Fibroblast of the aortic adventitia (primary cell): ENCODE measurements at regions not wholly inside any gene's neighbourhood (a gene's known extent, or its start where the extent isn't known, plus 50 kb on each side); places are given as distances from the start of the nearest gene placed in this dataset.

Experiments
- DNase-seq: peaks from one replicate; pipeline ENCODE4 v3.0.0-alpha.2; 2010; ENCODE audit warnings: low read depth
- H3K4me3 ChIP-seq: 2 replicates; pipeline ENCODE4 v1.5.1; 2011; ENCODE audit warnings: low read depth, mild to moderate bottlenecking, control low read depth, low read length, moderate library complexity
- TF ChIP-seq, protein P1 (sequence below): IDR thresholded peaks from 2 replicates; pipeline ENCODE4 v1.5.1; 2011; ENCODE audit warnings: mild to moderate bottlenecking, low read length, control low read depth, inconsistent platforms; ENCODE audit not compliant: insufficient read depth

DNA sequence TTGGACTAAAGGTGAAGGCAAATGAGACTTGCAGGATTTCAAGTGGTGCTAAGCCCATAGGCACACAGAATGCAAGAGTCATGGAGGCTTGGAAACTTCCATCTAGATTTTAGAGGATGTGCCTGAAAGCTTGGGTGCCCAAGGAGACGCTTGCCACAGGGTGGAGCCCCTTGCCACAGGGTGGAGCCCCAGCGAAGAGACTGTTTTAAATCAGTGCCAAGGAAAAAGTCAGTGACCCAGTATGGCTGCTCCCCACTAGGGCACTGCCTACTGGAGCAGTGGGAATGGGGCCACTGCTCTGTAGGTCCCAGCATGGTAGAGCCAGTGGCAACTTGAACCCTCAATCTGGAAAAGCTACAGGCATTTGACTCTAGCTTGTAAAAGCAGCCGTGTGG is 794.2 kb upstream of the LCORL start:
- H3K4me3 ChIP-seq = no peak overlapping the region
- no peak for DNase-seq
- TF ChIP-seq, protein P1, sequence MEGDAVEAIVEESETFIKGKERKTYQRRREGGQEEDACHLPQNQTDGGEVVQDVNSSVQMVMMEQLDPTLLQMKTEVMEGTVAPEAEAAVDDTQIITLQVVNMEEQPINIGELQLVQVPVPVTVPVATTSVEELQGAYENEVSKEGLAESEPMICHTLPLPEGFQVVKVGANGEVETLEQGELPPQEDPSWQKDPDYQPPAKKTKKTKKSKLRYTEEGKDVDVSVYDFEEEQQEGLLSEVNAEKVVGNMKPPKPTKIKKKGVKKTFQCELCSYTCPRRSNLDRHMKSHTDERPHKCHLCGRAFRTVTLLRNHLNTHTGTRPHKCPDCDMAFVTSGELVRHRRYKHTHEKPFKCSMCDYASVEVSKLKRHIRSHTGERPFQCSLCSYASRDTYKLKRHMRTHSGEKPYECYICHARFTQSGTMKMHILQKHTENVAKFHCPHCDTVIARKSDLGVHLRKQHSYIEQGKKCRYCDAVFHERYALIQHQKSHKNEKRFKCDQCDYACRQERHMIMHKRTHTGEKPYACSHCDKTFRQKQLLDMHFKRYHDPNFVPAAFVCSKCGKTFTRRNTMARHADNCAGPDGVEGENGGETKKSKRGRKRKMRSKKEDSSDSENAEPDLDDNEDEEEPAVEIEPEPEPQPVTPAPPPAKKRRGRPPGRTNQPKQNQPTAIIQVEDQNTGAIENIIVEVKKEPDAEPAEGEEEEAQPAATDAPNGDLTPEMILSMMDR = no peak

DNA sequence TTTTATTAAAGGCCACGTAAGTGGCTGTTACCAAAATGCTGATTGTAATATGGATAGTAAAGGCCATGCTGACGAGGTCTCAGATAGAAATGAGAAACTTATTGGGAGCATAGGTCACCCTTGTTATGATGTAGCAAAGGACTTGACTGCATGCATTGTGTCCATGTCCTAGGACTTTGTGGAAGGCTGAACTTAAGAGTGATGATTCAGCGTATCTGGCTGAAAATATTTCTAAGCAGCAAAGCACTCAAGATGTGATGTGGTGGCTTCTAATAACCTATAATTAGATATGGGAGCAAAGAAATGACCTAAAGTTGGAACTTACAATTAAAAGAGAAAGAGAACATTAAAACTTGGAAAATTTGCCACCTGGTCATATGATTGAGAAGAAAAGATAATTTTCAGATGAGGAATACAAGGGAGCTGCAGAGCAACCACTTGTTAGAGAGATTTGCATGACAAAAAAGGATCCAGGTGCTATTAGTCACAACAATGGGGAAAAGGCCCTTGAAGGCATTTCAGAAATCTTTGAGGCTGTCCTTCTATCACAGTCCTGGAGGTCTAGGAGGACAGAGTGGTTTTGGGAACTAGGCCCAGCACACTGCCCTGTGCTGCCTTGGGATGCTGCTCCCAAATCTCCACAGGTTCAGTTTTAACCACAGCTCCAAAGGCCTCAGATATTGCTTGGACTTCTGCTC is 793.7 kb upstream of the LCORL start:
- TF ChIP-seq, protein P1 = no peak
- no peak for DNase-seq
- no peak overlapping the region for H3K4me3 ChIP-seq

DNA sequence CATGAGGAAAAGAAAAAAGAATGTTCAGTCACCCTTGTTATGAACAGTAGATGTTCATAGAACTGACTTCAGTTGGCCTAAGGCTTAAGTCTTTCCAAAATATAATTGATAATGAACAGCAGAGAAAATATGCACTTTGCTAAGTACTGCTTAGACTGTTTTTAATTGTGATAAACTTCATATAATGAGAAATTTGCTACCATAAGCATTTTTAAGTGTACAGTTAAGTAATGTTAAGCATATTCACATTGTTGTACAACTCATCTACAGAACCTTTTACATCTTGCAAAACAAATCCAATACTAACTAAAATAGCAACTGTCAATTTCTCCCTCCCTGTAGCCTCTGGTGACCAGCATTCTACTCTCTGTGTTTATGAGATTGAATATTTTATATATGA is 792.2 kb upstream of the LCORL start:
- H3K4me3 ChIP-seq = no peak overlapping the region
- TF ChIP-seq, protein P1 = no peak
- DNase-seq = no peak

DNA sequence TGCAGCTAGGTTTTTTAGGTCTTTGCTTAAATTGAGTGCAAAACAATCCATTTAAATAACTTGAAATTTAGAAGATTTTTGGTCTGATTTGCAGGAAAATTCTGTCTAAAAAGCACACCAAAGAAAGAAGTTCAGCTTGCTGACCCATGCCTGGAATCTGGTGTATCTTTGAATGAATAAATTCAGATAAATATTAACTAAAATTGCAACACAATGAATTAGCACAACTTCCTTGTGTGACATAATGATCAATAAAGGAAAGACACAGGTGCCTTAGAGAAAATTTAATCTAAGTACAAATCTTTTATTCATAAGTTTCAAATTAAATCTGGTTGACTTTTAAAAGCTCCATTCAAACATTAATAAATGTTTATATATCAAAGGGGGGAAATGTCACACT is 791.5 kb upstream of the LCORL start:
- no peak overlapping the region for H3K4me3 ChIP-seq
- no peak for DNase-seq
- TF ChIP-seq, protein P1 = no peak

DNA sequence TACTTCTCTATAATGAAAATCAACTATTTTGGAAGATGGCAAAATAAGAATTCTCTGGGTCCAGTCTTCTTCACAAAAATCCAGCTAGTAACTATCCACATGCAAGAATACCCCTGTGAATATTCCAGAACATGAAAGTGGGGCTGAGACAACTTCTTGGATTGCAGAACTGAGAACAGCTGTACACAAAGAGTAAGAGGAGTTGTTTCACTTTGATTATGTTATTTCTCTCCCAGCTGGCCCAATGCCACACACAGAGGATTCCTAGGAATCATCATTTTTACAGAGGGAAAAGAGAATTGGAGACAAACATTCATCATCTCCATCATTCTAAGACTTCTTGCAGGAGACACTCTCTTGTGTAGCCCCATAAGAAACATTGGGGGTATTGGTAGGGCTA is 782.2 kb upstream of the LCORL start:
- DNase-seq = no peak
- TF ChIP-seq, protein P1 = no peak
- H3K4me3 ChIP-seq = no peak overlapping the region

DNA sequence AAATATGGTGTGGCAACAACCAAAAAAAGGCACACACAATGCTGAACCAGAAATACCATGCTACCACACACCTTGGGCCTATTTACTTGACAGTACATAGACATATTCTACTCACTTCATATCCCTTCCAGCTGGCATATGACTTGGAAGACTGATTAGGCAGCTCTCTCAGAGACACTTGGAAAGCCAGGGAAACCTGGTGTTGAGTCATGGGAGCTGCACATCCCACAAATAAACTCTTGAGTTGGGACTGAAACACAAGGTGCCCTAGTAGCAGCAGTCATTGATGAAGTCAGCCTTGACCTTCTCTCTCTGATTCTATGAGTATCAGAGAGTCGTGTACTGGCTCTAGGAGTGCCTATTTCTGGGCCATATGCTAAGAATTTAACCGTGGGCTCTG is 776.6 kb upstream of the LCORL start:
- H3K4me3 ChIP-seq = no peak overlapping the region
- no peak for DNase-seq
- TF ChIP-seq, protein P1 = no peak

DNA sequence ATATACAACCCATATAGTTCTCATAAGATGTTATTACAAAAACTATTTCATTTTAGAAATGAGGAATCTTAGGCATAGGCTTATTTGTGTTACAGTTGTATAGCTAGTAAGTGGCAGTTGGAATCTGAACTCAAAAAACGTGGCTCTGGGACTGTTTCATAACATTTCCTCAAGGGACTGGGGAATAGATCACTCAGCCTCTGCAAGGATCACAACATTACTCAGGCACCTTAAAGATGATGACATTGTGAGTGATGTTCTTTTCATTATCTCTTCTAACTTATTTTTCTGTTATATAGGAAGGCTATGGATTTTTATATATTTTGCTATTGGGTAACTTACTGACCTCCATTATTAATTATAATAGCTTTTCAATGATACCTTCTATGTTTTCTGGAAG is 774.2 kb upstream of the LCORL start:
- H3K4me3 ChIP-seq = no peak overlapping the region
- TF ChIP-seq, protein P1 = no peak
- DNase-seq = no peak
